ENCODE measurements at regions not wholly inside any gene's neighbourhood (a gene's known extent, or its start where the extent isn't known, plus 50 kb on each side); places are given as distances from the start of the nearest gene placed in this dataset.

GRCh38 chr22:27689664-27690063 is 111.9 kb downstream of the MN1 start:
- TF ChIP-seq CTCF (IDR thresholded peaks at IDR 0.05 in 4 of 5, conservative IDR thresholded peaks at IDR 0.05 in 1 of 5) (no peak), POLR2A (IDR thresholded peaks at IDR 0.05) (no peak)

All from gastrocnemius medialis (tissue), 4 donors.